ENCODE measurements at regions not wholly inside any gene's neighbourhood (a gene's known extent, or its start where the extent isn't known, plus 50 kb on each side); places are given as distances from the start of the nearest gene placed in this dataset.
A peak's percentile ranks its signal among the peaks of the same experiment; 100 is the strongest.

DNA sequence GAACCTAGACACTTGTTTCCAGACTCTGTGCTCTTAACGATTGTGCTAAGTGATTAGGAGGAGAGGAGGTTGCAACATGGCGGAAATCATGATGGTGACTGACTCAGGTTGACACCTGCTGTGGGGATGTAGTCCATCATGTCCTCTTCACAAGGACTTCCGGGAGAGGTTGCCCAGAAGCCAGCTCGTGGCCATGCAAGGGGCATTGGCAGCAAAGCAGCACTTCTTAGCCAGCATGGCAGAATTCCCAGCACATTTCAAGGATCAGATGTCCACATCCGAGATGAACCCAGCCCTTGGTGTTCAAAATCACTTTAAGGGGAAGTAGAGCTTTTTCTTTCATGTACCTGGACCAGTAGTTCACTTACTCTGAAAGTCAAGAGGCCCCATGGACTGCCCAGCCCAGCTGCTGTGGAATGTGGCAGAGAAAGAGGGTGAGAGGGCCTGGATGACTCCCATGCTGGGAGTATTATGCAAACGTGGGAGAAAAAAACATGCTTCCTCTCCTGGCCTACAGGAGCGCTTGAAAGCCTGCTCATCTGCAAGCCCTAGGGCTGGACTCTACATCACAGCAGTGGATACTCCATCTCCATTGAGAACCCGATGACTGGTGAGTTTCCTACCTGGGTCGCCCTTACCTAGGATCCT is 65.5 kb downstream of the IRX6 start:
- intact Hi-C loops (cut with DNase I): no loop called here
- Histone ChIP-seq H3K9me3 (no peaks in the 10 kb centered on the region), H3K4me1 (peaks cover 4% of the 10 kb centered on the region), H3K27me3 (ENCODE audit: low read depth) (no peaks in the 10 kb centered on the region), H3K27ac (no peak overlapping the region), H3K4me3 (no peak overlapping the region), H3K36me3 (no peaks in the 10 kb centered on the region)
- TF ChIP-seq, protein P1, sequence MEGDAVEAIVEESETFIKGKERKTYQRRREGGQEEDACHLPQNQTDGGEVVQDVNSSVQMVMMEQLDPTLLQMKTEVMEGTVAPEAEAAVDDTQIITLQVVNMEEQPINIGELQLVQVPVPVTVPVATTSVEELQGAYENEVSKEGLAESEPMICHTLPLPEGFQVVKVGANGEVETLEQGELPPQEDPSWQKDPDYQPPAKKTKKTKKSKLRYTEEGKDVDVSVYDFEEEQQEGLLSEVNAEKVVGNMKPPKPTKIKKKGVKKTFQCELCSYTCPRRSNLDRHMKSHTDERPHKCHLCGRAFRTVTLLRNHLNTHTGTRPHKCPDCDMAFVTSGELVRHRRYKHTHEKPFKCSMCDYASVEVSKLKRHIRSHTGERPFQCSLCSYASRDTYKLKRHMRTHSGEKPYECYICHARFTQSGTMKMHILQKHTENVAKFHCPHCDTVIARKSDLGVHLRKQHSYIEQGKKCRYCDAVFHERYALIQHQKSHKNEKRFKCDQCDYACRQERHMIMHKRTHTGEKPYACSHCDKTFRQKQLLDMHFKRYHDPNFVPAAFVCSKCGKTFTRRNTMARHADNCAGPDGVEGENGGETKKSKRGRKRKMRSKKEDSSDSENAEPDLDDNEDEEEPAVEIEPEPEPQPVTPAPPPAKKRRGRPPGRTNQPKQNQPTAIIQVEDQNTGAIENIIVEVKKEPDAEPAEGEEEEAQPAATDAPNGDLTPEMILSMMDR (IDR thresholded peaks at IDR 0.05): no peak
- ATAC-seq: peak; percentile 89 to 94
- DNase-seq: peak; percentile 77

DNA sequence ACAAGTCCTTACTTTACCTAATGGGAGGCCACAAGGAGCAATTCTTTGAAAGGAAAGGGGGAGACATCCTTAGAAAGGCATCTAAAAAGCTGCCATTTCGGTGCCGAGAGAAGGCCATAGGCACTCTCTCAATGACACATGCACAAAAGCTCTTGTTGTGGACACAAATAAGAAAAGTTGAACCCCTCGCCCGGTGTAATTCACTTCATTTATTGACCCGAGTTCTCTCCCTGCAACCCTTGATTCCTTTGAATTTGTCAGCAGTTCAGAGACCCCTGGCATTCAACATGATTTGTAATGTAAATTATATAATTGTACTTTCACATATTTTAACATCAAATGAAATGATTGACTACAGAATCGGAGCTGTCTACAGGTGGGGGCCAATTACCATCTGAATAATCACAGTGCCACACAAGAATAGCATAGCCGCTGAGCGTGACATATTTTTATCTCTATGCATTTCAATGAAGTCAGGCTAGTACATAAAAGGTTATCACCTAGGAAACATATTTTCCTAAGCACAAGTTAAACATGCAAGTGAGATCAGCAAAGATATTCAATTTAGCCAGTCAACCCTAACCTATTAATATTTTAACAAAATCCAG is 66.7 kb downstream of the IRX6 start:
- no peaks in the 10 kb centered on the region for H3K9me3 ChIP-seq
- H3K4me3 ChIP-seq: no peak overlapping the region
- no peak for DNase-seq
- TF ChIP-seq, protein P1 (IDR thresholded peaks at IDR 0.05): no peak
- intact Hi-C loops (cut with DNase I): no loop called here
- no peaks in the 10 kb centered on the region for H3K27me3 ChIP-seq (ENCODE audit: low read depth)
- no peak overlapping the region for H3K27ac ChIP-seq
- ATAC-seq: no peak
- H3K36me3 ChIP-seq: no peaks in the 10 kb centered on the region
- peaks cover 4% of the 10 kb centered on the region for H3K4me1 ChIP-seq

DNA sequence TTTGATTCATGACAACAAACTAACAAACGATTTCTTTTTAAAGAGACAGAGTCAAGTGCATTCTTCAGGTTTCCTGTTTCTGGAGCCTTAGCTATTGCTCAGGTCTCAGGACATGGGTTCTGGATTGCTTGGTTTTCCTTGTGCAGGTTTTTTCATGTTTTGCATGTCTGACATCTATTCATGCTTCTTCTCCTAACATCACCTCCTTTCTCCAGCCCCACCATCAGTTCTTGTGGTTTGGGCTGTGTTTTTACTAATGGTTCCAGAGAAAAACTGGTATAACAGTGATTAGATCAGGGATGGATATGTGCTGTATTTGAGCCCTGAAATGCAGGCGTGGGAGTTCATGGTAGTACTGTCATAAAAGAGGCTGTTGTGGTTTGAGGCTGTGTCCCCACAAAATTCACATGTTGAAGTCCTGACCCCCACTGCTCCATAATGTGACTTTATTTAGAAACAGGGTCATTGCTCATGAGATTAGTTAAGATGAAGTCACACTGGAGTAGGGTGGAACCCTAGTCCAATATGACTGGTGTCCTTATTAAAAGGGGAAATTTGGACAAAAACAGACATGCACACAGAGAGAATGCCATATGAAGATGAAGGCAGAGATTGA is 67.9 kb downstream of the IRX6 start:
- Histone ChIP-seq H3K4me3 (no peak overlapping the region), H3K36me3 (no peaks in the 10 kb centered on the region), H3K4me1 (no peaks in the 10 kb centered on the region), H3K27me3 (ENCODE audit: low read depth) (no peaks in the 10 kb centered on the region), H3K9me3 (no peaks in the 10 kb centered on the region), H3K27ac (no peak overlapping the region)
- no peak for DNase-seq
- ATAC-seq: no peak
- intact Hi-C loops (cut with DNase I): no loop called here
- TF ChIP-seq, protein P1 (IDR thresholded peaks at IDR 0.05): no peak

DNA sequence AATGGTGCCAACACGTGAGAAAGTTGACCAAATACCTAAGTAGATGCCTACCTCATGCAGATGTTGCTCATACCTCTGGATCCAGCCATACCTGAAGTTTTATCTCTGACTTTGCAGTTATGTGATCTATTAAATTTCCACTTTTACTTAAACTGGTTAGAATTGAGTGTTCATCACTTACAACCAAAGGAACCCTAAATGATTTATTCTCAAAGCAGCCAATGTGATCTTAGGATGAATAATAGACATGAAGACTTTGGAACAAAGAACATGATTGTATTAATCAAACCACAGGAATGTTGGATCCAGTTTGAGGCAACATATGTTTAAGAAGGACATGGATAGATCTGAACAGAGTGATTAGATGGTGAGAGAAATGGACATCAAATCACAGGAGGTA is 68.7 kb downstream of the IRX6 start:
- DNase-seq (no peak), ATAC-seq (no peak)
- Histone ChIP-seq H3K4me3 (no peak overlapping the region), H3K9me3 (no peaks in the 10 kb centered on the region), H3K27me3 (ENCODE audit: low read depth) (no peaks in the 10 kb centered on the region), H3K36me3 (no peaks in the 10 kb centered on the region), H3K27ac (no peak overlapping the region), H3K4me1 (no peaks in the 10 kb centered on the region)
- intact Hi-C loops (cut with DNase I): no loop called here
- TF ChIP-seq, protein P1 (IDR thresholded peaks at IDR 0.05): no peak

DNA sequence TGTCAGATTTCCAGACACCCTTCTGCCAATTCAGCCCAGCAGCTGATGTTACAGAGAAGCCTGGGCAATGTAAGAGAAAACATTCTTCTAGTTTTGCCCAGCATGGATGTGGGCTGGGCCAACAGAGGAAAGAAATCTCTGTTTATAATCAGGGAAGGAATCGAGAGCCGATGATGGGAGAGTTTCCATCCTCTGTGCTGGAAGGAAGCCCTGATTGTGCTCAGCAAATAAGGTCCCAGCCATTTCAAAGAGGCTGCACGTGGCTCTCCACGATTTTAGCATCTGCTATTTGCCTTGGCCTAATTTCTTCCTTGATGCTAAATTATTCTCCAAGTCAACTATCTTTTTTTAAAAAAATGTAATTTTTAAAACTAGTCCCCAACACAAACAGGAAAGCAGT is 70.0 kb downstream of the IRX6 start:
- no peaks in the 10 kb centered on the region for H3K27me3 ChIP-seq (ENCODE audit: low read depth)
- no peak overlapping the region for H3K27ac ChIP-seq
- DNase-seq (no peak), ATAC-seq (no peak)
- no peaks in the 10 kb centered on the region for H3K36me3 ChIP-seq
- no peak overlapping the region for H3K4me3 ChIP-seq
- no peaks in the 10 kb centered on the region for H3K9me3 ChIP-seq
- TF ChIP-seq, protein P1 (IDR thresholded peaks at IDR 0.05): no peak
- H3K4me1 ChIP-seq: no peaks in the 10 kb centered on the region
- intact Hi-C loops (cut with DNase I): no loop called here

Data from lower lobe of right lung (tissue), 2 donors.